ENCODE measurements at regions not wholly inside any gene's neighbourhood (a gene's known extent, or its start where the extent isn't known, plus 50 kb on each side); places are given as distances from the start of the nearest gene placed in this dataset.

- DNase-seq, result no peak
Observed at GRCh38 chr2:14684516-14684915, 52.0 kb downstream of the LRATD1 start.

DNA sequence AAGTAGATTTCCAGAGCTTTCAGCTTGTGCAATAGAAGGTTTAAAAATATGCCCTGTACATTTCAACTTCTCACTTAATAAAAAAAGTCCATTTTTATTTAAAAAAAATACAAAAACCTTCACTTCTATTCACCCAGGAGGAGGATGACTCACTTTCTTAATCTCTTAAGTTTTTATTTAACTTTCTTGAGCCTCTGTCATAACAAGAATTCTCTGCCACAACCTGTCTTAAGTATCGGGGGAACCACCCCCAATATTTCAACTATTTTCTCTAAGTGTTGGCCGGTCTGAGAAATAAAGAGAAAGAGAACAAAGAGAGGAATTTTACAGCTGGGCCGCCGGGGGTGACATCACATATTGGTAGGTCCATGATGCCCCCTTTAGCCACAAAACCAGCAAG lies 58.4 kb downstream of the LRATD1 start:
- DNase-seq, result no peak

DNA sequence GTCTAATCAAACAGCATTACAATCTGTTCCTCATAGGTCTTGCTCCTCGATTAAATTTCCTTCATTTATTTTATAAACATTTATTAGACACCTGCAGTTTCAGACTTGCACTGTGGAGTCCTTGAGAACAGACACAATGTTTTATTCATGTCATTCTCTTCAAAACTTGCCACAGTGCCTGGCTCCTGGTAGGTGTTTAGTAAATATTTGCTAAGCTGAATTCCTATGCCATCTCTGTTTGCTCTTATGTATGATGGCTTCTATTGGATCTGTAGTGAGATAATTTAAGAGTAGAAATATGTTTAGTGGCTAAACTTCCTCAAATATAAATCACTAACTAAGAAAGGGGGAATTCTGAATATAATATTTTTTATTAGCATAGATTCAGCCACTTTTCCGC lies 61.4 kb downstream of the LRATD1 start:
- no peak for DNase-seq

- no peak for DNase-seq
Observed at GRCh38 chr2:14700753-14701152, 68.2 kb downstream of the LRATD1 start.

- no peak for DNase-seq
Observed at GRCh38 chr2:14702258-14702657, 69.7 kb downstream of the LRATD1 start.

DNA sequence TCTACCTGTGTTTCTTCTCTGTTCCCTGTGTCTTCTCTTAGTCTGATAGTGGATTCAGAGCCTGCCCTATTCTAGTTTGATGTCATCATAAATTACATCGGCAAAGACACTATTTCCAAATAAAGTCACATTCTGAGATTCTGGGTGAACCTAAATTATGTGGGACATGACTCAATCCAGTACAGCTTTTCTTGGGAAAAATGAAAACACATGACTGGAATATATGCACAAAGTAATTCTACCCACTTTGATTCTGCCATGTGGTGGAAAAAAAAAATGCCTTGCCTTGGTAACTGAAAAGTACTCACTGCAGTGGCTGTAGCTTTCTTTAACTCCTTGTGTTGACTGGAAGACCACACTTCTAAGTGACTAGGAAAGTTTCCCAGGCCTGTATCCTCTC lies 73.7 kb downstream of the LRATD1 start:
- DNase-seq, result no peak

DNA sequence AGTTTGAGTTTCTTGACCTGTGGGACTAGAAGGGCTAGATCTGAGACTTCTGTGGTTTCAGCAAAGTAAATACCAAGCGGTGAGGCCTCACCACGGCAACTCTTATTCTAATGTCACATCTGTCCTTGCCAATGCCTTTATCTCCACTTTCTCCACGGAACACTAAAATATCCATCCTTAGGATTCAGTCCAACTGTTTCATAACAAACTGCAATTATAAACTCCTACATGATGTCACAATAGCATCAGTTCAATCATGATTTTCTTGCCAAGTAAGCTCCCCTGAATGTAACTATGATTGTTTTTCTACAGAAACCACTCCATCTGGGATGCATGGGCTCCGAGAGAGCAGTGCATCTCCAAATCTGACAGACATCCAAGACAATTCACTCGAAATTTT lies 79.6 kb downstream of the LRATD1 start:
- DNase-seq, result no peak

DNA sequence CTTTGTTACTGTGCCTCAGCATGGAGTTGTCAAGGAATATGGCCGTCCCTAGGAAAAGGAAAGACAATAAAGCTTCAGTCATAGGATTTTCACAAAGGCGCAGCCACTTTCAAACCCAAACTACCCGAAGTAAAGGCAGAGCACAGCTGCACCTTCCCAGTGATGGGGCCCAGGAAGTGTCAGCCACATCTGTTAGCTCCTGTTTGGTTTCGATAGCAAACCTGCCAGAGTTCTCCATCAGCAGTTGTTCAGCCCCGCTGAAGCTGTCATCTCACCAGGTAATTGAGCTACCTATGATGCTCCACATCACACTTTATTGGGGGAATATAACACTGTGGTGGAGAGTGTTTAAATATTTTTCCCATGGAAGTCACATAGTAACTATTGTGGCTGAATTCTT lies 80.7 kb downstream of the LRATD1 start:
- no peak for DNase-seq

GRCh38 chr2:14715600-14715999 lies 83.1 kb downstream of the LRATD1 start:
- peak in 1 of 2 experiments; percentile 30 for DNase-seq

- DNase-seq, result peak; percentile 71 to 88
Observed at GRCh38 chr2:14716319-14716718, 83.8 kb downstream of the LRATD1 start.

GRCh38 chr2:14717131-14717530 lies 84.6 kb downstream of the LRATD1 start:
- DNase-seq, result no peak

DNA sequence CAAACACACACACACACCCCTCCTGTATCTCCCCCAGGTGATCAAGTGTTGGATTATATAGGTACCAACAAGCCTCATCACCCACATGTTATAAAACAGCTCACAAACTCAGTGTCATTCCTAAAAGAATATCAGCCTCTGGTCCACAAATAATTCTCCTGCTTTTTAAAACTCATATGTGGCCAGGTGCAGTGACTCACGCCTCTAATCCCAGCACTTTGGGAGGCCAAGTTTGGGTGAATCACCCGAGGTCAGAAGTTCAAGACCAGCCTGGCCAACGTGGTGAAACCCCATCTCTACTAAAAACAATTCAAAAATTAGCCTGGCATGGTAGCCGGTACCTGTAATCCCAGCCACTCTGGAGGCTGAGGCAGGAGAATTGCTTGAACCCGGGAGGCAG lies 87.8 kb downstream of the LRATD1 start:
- DNase-seq, result no peak

GRCh38 chr2:14720739-14721138 lies 88.2 kb downstream of the LRATD1 start:
- no peak for DNase-seq

GRCh38 chr2:14722904-14723570 lies 90.5 kb downstream of the LRATD1 start:
- DNase-seq, result peak in 1 of 2 experiments; percentile 2

DNA sequence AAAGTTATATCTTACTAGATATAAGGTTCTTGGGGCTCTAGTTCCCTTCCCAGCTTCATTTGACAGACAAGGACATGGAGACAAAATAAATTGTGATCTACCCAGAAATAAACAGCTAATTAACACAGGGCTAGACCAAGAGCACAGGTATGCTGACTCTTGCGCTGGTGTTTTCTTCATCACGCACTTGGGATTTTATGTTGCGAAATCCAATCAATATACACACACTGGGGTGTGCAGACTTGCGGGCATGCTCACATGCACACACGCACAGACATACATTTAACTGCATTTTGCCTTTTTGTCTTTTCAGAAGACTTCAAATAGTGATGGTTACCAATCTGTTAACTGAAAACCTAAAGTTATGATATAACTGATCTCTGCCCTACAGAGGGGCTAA lies 91.2 kb downstream of the LRATD1 start:
- no peak for DNase-seq

GRCh38 chr2:14735696-14736095 lies 103.2 kb downstream of the LRATD1 start:
- DNase-seq, result no peak

GRCh38 chr2:14737201-14737600 lies 104.7 kb downstream of the LRATD1 start:
- no peak for DNase-seq

DNA sequence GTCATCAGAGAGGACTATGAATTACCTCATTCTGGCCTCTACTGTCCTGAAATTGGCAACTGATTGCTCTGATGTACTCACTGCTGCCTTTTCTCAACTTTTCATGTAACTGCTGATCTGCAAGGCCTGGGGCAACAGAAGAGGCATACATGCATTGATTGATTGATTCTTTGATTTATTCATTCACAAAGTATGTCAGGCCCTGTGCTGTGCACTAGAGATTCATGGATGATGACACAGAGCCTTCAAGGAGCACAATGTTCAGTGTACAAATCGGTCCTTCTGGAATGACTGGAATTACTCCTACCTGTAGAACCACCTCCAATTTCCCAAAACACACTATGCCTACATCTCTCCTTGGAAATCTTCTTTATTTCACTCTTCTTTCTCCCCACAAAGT lies 111.3 kb downstream of the LRATD1 start:
- DNase-seq, result no peak

GRCh38 chr2:14745288-14746076 lies 113.0 kb downstream of the LRATD1 start:
- DNase-seq, result no peak

DNA sequence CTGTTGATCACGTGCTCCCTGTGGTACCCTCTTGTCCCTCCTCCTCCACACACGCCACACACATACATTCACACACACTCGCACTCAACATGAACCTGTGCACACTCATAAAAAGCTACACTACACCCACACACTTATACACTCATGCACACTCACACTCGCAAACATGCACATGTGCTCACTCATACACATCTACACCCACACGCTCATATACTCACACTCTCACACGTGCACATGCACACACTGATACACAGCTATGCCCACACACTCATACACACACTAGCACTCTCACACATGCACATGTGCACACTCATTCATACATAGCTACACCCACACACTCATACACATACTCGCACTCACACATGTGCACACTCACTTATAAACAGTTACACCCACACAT lies 113.6 kb downstream of the LRATD1 start:
- no peak for DNase-seq

DNA sequence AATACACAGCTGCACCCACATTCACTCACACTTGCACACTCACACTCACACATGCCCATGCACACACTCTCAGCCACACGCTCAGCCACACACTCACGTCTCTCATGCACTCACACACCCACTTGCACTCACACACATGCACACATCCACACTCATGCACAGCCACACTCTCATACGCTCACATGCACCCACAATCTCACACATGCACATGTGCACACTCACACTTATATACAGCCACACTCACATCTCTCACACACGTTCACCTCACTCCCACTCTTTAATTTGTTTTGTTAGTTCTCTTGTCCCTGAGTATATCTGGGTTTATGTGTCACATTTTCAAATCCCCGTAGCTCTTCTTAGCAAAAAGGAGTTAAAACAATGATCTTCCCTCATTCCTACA lies 114.9 kb downstream of the LRATD1 start:
- no peak for DNase-seq

DNA sequence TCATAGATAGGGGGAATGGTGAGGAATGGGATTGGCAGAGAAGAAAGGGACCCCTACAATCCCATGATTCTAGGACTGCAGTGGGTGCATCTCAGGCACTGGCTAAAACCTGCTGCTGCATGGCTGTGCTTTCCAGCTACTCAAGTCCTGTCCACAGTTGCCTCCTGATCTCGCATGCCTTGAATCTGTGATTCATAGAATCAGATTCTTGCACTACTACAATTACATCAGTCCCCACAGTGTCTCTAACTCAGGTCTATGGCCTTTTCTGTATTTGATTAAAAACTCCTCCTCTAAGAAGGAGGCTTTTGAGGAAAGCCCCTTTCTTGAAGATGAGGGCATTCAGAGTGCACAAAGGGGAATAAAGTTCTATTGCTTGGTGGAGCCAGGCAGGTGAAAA lies 117.4 kb downstream of the LRATD1 start:
- no peak for DNase-seq

GRCh38 chr2:14750433-14750832 lies 117.9 kb downstream of the LRATD1 start:
- no peak for DNase-seq

GRCh38 chr2:14751581-14751980 lies 119.1 kb downstream of the LRATD1 start:
- DNase-seq, result no peak

GRCh38 chr2:14752295-14752694 lies 119.8 kb downstream of the LRATD1 start:
- DNase-seq, result no peak

Measured in NCI-H524 (cell line).